Myocyte (in vitro differentiated cells): ENCODE measurements at regions not wholly inside any gene's neighbourhood (a gene's known extent, or its start where the extent isn't known, plus 50 kb on each side); places are given as distances from the start of the nearest gene placed in this dataset.
"Not testable (repeated sequence)": the region's sequence is repeated elsewhere in the genome, so short reads cannot be mapped to it uniquely, and the experiment has no call there.

ENCODE experiments used
- DNase-seq: peaks from one replicate; pipeline ENCODE4 v3.0.0-alpha.2; 2012; ENCODE audit warnings: low read depth

DNA sequence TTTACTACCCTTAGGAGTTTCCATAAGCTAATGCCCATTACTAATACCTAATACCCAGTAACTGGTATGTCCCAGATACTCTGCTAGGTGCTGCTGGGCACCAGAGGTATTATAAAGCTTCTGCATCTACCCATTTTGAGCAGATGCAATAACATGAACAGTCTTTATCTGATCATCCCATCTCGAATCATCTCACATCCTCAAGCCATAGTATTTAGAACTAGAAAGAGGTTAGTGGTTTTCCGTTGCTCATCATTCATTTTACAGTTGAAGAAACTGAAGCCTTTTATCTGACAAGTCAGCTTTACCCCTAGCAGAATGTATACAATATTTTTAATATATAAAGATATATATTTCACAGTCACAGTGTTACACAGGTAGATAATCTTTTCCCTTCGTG is 99.1 kb upstream of the TCF4 start:
- no peak for DNase-seq

DNA sequence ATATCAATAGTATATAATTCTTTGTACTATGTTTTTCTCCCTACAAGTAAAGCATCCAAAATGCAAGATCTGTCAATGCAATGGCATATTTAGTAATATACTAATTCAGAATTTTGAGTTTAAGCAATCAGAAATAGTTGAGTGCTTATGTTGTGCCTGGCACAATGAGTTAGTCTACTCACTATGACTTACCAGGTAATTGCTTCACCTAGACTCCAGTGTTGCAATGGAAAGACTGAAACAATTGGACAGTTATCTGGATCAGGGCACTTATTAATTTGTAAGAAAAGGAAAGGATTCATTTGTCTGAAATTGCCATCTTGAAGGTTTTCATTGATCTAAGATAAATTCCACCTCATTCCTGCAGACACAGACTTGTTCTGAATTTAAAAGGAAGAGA is 97.6 kb upstream of the TCF4 start:
- DNase-seq = no peak

DNA sequence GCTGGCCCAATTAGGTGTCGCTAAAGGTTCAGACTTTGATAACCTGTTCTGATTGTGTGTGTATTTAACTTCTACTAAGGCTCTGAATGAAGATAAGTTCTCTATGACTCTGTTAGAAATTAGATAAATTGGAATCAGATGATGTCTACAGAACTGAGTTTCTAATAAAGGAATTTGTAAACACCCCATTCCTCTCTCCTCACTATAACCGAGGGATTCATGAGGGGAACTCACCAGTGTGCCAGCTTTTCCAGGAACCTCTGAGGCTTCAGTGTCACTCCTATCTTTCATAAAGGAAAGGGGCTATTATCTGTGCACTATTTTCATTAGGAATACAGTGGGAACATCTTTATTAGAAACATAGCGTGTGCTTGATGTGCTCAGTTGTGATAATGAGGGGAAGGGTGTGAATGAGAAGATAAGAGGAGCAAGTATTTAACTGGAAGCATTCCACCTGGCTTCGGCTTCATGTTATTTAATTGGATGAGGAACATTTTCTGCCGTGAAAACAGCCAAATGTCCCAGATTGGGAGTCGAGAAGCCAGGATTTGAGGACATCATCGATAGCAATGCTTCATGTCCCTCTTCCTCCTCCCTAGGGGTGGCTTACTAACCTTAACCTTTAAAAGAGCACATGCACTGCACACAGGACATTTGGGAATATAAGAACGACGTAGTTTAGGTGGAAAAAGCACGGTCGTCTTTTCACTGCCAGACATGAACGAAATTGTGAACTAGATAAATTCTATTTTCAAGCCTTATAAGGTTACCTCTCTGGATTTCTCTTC is 84.8 kb upstream of the TCF4 start:
- no peak for DNase-seq

DNA sequence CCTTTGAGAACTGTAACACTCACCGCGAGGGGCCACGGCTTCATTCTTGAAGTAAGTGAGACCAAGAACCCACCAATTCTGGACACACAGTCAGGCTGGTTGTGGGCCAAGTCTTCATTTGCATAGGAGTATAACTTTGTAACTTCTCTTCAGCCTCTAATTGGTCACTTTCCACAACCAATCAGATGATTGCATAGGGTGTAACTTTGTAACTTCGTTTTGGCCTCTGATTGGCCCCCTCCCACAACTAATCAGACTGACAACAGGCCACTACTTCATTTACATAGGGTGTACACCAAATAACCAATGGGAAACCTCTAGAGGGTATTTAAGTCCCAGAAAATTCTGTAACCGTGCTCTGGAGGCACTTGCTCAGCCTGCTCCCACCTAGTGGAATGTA is 77.5 kb upstream of the TCF4 start:
- DNase-seq = no peak

DNA sequence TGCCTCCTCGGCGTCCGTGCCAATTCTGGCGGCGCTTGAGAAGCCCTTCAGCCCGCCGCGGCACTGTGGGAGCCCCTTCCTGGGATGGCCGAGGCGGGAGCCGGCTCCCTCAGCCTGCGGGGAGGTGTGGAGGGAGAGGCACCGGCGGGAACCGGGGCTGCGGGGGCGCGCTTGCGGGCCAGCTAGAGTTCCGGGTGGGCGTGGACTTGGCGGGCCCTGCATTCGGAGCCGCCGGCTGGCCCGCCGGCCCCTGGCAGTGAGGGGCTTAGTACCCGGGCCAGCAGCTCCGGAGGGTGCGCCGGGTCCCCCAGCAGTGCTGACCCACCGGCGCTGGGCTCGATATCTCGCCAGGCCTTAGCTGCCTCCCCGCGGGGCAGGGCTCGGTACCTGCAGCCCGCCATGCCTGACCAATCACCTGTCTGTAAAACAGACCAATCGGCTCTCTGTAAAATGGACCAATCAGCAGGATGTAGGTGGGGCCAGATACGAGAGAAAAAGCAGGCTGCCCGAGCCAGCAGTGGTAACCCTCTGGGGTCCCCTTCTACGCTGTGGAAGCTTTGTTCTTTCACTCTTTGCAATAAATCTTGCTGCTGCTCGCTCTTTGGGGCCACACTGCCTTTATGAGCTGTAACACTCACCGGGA is 76.9 kb upstream of the TCF4 start:
- not testable (repeated sequence) for DNase-seq

DNA sequence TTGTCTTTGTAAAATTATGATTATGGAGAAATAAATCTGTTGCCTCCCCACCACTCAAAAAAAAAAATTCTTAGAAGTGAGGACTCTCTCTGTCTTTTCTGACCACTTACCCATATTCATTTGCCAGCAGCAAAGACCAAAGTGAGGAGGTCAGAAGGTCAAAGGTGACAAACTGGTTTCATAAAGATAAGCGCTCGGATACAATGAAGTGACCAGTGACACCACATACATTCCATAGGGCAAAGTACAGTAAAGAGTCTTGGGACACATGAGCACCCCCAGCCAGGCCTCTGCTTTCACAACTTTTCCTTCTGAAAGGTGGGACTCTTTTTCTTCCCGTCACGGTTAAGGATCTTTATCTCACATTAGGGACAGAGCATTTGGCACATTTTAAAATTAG is 75.9 kb upstream of the TCF4 start:
- DNase-seq = no peak

DNA sequence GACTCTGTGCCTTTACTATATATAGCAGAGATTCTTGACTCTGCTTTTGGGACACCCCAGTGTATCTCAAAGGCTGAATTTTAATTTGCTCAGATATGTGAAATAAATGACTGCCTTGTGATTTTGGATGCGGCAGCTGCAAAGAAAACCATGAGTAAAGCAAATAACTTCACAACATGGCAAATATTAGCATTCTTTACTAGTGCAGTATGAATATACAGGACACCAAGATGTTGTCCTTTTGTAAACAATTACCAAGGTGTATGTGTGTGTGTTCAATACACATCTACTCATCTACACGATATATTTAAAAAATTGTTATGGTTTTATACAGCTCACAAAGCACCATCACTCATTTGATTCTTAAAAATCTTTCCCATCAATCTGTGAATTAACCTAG is 70.6 kb upstream of the TCF4 start:
- no peak for DNase-seq

DNA sequence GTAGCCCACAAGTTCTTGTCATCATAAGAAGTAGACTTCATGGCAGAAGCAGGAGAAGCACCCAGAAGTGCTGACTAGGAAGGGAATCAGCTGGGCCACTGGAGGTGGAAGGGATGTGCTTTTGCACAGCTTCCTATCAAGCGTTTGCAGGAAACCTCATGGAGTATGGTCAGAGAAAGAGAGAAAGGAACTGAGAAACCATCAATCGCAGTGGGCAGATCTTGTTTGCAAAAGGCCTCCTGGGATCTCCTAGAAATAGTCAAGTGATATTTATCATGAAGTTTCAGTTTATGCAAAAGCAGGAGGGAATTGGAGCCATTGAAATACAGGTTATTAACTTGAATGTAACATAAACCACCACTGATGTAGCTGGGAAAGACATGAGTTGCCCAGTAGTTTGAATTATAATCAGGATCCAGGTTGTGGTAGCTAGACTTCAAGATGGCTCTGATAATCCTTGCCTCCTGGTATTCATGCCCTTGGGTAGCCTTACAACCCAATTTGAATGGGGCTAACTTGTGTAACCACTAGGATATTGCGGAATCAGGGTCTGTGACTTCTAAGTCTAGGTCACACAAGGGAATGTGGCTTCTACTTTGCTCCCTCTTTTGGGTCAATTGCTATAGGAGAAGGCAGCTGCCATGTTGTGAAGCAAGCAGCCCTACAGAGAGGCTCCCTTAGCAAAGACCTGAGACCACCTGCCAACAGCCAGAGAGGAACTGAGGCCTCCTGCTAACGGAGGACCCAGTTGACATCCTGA is 69.8 kb upstream of the TCF4 start:
- DNase-seq = no peak

DNA sequence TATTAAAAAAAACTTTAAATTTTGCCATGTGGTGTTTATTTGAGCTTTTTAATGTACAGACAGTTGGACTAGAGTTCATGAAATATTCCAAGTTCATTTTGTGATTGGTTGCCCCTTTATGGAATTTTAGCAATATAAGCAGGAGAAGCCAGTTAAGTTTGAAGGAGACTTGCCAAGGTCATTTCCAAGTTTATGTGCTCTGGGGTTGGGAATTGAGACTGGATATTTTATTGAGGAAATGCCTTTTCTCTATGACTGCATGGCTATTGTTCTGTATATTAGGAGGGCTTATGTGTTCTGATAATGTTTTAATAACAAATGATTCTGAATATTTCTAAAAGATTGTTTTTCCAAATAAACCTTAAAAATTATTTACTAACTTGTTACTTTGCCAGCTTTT is 67.0 kb upstream of the TCF4 start:
- no peak for DNase-seq

DNA sequence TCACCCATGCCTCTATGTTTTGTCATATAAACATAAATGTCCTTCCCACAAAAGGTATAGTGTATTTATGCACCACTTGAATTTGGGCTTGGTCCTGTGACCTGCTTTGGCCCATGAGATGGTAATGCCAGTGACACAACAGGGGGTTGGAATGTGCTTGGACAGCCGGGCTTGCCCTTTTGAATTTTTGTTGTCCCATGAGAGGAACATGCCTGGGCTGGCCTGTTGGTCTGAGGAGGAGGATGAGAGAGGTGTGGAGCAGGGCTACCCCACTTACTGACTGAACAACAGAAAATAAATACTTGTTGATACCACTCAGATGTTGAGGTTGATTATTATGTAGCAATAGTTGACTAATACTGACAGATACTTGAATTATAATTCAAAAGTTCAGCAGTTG is 63.2 kb upstream of the TCF4 start:
- DNase-seq = peak; percentile 61

DNA sequence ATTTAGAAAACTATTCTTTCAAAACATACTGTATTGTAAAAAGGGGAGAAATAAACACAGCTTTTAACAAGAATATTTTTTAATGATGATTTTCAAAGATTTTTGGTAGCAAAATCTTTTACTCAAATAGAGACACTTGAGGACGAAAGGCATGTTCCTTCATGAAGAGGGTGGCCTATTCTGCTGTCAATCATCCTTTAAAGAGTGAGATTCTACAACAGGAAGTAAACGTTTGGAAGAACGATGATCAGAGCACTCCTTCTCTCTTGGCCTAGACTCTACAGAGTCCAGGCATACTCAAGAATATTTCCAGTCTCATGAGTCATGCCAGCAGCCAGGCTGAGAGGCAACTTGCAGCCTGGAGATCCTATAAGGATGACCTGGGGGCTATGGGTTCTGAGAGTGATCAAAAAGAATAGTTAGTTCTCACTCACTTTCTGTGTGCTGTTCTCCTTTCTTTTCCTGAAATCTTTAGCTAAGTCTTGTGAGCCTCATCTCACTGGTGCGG is 62.4 kb upstream of the TCF4 start:
- peak; percentile 39 for DNase-seq

DNA sequence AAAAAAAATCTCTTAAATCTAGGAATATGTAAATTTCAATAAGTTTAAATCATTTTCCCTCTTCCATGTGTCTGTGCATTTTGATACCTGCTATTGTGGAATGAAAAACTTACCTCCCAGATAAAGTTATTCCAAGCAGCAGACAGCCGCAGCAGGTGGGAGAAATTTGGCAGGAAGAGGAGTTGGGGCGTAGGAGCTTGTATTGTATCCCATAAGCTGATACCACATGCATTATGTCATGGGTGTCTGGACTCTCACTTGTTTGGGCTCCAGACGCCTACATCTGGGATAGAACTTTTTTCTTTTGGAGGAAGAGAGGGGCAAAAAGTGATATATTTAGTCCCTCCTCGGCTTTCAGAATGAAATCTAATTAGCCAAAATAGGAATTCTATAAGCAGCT is 59.3 kb upstream of the TCF4 start:
- no peak for DNase-seq

DNA sequence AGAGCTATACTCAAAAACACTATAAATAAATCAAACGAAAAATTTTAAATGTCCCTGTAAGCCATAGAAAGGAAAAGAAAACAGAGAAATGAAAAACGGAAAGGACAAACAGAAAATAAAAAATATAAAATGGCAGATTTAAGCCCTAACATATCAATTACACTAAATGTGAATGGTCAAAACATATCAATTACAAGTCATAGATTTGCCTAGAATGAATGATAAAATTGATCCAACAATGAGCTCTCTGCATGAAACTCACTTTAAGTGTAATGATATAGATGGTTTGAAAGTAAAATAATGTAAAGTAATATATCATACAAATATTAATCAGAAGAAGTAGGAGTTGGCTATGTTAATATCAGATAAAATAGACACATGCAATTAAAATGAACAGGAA is 54.2 kb upstream of the TCF4 start:
- no peak for DNase-seq

DNA sequence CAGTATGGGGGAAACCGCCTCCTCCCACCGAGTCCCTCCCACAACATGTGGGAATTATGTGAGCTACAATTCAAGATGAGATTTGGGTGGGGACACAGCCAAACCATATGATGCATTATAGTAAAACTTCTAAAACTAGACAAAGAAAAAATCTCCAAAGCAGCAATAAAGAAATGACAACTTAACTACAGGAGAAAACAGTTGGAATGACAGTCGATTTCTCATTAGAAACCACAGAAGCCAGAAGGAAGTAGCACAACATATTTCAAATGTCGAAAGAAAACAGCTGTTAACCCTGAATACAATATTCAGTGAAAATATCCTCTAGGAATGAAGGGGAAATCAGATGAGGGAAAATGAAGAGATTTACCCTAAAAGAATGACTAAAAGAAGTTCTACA is 53.5 kb upstream of the TCF4 start:
- peak; percentile 68 for DNase-seq
